ENCODE measurements at regions not wholly inside any gene's neighbourhood (a gene's known extent, or its start where the extent isn't known, plus 50 kb on each side); places are given as distances from the start of the nearest gene placed in this dataset.

DNA sequence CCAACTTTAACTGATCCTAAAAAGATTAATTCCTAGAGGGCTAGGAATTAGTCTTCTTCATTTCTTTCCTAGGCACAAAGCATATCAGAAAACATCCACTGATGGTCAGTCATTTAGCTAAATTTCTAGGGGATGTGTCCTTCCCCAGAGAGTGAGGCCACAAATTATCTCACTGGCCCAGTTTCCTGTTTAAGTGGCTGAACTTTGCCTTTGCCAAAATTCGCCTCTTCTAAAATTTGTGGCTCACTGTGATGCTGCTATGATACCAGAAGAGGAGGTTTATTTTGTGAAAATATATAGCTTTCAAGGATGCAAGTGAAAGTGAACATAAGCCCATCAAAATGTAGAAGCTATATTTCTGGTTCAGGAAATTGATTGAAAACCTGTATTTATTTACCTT lies 98.1 kb upstream of the FER start:
- no peaks in the 10 kb centered on the region for H3K4me1 ChIP-seq (ENCODE audit: control insufficient read depth in 1 of 2, insufficient read depth in 2 of 2, low read length in 2 of 2)
- no peak overlapping the region for H3K27ac ChIP-seq (ENCODE audit: low read depth, low read length)

DNA sequence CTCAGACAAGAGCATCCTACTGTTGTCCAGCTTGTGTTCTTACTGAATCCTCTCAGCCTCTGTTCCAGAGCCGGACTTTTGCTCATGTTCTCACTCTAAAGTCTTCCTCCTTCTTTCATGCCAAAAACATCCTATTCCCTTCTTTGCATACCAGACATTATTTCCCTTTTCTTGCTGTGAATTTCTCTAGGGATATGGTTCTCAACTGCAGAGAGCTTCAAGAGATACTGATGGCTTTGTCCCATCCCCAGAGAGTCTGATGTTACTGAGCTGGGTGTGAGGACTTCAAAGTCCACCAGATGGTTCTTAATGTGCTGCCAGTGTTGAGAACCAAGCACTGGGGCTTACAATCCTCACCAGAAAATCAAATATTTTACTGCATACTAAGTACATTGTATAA lies 98.6 kb upstream of the FER start:
- Histone ChIP-seq H3K27ac (ENCODE audit: low read depth, low read length) (no peak overlapping the region), H3K36me3 (ENCODE audit: control insufficient read depth in 1 of 2, insufficient read depth in 2 of 2, low read length in 2 of 2) (no peaks in the 10 kb centered on the region), H3K9ac (ENCODE audit: low read depth in 1 of 2, low read length in 2 of 2) (no peak overlapping the region), H3K4me3 (ENCODE audit: low read depth in 1 of 2, low read length in 2 of 2) (no peak overlapping the region), H3K27me3 (ENCODE audit: control insufficient read depth in 1 of 2, insufficient read depth in 2 of 2, low read length in 2 of 2) (no peaks in the 10 kb centered on the region), H3K9me3 (ENCODE audit: control insufficient read depth in 1 of 2, low read length in 2 of 2) (peaks cover 0 to 4% of the 10 kb centered on the region in 2 donors), H3K4me1 (ENCODE audit: control insufficient read depth in 1 of 2, insufficient read depth in 2 of 2, low read length in 2 of 2) (no peaks in the 10 kb centered on the region)

More for the DNA sequence above, 98.1 kb upstream of the FER start:
- Histone ChIP-seq H3K9ac (ENCODE audit: low read depth in 1 of 2, low read length in 2 of 2) (no peak overlapping the region), H3K9me3 (ENCODE audit: control insufficient read depth in 1 of 2, low read length in 2 of 2) (peaks cover 0 to 4% of the 10 kb centered on the region in 2 donors), H3K4me3 (ENCODE audit: low read depth in 1 of 2, low read length in 2 of 2) (no peak overlapping the region), H3K27me3 (ENCODE audit: control insufficient read depth in 1 of 2, insufficient read depth in 2 of 2, low read length in 2 of 2) (no peaks in the 10 kb centered on the region), H3K36me3 (ENCODE audit: control insufficient read depth in 1 of 2, insufficient read depth in 2 of 2, low read length in 2 of 2) (no peaks in the 10 kb centered on the region)

DNA sequence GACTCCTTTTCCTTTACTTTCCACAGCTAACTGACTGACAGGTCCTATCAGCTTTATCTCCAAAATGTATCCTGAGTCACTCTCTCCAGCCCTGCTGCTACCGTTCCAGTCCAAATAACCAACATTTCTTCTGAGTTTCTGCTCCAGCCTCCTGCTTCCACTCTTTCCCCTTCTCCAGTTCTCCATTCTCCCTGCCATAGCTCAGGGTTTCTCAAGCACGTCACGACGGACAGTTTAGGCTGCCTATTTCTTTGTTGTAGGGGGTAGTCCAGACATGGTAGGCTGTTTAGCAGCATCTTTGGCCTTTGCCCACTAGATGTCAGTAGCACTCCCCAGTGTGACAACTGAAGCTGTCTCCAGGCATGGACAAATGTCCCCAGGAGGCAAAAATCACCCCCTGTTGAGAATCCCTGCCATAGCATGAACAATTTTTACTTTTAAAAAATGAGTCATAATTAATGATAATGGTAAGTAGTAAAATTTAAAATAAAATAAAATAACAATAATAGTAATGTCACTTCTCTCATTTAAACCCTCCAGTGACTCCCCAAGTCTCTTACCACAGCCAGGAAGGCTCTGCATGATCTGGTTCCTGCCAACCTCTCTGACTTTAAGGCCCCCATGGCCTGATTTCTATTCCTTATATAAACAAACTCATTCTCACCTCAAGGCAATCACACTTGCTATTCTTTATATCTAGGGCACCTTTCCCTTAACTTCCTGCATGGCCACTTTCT lies 105.4 kb upstream of the FER start:
- no peaks in the 10 kb centered on the region for H3K4me1 ChIP-seq (ENCODE audit: control insufficient read depth in 1 of 2, insufficient read depth in 2 of 2, low read length in 2 of 2)
- no peaks in the 10 kb centered on the region for H3K9me3 ChIP-seq (ENCODE audit: control insufficient read depth in 1 of 2, low read length in 2 of 2)
- no peaks in the 10 kb centered on the region for H3K36me3 ChIP-seq (ENCODE audit: control insufficient read depth in 1 of 2, insufficient read depth in 2 of 2, low read length in 2 of 2)
- no peaks in the 10 kb centered on the region for H3K27me3 ChIP-seq (ENCODE audit: control insufficient read depth in 1 of 2, insufficient read depth in 2 of 2, low read length in 2 of 2)
- H3K27ac ChIP-seq (ENCODE audit: low read depth, low read length), result no peak overlapping the region
- H3K4me3 ChIP-seq (ENCODE audit: low read depth in 1 of 2, low read length in 2 of 2), result peak overlapping the region in 1 of 2 donors; percentile 19
- no peak overlapping the region for H3K9ac ChIP-seq (ENCODE audit: low read depth in 1 of 2, low read length in 2 of 2)

DNA sequence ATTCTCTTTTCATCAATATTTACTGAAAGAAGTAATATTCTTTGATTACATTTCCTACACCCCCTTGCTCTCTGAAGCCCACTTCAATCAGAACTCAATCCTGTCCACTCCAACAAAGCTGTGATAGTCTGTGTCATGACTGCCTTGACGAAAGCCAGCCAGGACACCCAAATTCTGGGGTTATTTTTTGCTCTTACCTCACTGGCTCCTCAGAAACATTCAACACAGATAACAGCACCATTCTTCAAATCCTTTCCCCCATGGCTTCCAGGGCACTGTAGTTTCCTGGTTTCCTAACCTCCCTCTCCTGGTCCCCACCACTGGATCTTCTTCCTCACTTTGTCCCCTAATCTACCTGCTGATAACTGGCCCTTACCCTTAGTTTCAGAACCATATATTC lies 106.1 kb upstream of the FER start:
- Histone ChIP-seq H3K27ac (ENCODE audit: low read depth, low read length) (no peak overlapping the region), H3K4me1 (ENCODE audit: control insufficient read depth in 1 of 2, insufficient read depth in 2 of 2, low read length in 2 of 2) (no peaks in the 10 kb centered on the region), H3K4me3 (ENCODE audit: low read depth in 1 of 2, low read length in 2 of 2) (no peak overlapping the region)

DNA sequence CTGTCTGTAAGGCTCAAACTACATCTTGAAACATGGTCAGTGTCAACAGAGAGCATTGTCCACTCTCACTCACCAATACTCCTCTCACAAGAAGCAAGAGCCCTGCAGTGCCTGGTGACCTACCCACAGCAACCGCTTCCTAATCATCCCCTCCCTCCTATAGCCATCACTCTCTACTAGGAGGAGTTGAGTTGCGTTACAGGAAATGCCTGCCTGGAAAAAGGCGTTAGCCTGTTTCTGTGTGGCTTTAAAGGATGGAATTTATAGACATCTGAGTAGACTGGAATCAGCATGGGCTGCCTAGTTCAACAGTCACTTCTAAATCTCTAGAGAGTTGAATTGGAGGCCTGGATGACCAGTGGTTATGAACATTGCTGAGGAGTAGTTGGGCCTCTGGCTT lies 108.3 kb upstream of the FER start:
- no peaks in the 10 kb centered on the region for H3K9me3 ChIP-seq (ENCODE audit: control insufficient read depth in 1 of 2, low read length in 2 of 2)

More for the DNA sequence above, 106.1 kb upstream of the FER start:
- Histone ChIP-seq H3K9ac (ENCODE audit: low read depth in 1 of 2, low read length in 2 of 2) (no peak overlapping the region), H3K27me3 (ENCODE audit: control insufficient read depth in 1 of 2, insufficient read depth in 2 of 2, low read length in 2 of 2) (no peaks in the 10 kb centered on the region), H3K36me3 (ENCODE audit: control insufficient read depth in 1 of 2, insufficient read depth in 2 of 2, low read length in 2 of 2) (no peaks in the 10 kb centered on the region), H3K9me3 (ENCODE audit: control insufficient read depth in 1 of 2, low read length in 2 of 2) (no peaks in the 10 kb centered on the region)

DNA sequence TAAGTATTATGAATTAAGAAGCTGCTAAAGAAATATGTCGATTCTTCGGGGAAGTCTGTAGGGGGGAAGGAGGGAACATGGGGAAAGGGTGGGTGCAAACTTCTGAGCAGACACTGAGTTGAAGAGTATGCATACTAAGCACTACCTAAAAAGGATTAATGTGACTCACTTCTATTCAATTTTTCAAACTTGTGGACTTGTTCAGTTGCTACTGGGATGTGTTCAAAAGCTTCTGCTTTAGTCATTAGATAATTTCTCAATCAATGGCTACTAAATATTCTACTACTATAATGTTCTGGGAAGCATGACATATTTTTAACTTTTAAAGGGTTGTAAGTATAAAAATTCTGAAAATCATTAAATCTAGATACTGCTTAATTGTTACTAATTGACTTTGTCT lies 109.7 kb upstream of the FER start:
- Histone ChIP-seq H3K27ac (ENCODE audit: low read depth, low read length) (no peak overlapping the region), H3K9ac (ENCODE audit: low read depth in 1 of 2, low read length in 2 of 2) (no peak overlapping the region), H3K36me3 (ENCODE audit: control insufficient read depth in 1 of 2, insufficient read depth in 2 of 2, low read length in 2 of 2) (no peaks in the 10 kb centered on the region), H3K4me1 (ENCODE audit: control insufficient read depth in 1 of 2, insufficient read depth in 2 of 2, low read length in 2 of 2) (no peaks in the 10 kb centered on the region), H3K9me3 (ENCODE audit: control insufficient read depth in 1 of 2, low read length in 2 of 2) (no peaks in the 10 kb centered on the region), H3K27me3 (ENCODE audit: control insufficient read depth in 1 of 2, insufficient read depth in 2 of 2, low read length in 2 of 2) (no peaks in the 10 kb centered on the region), H3K4me3 (ENCODE audit: low read depth in 1 of 2, low read length in 2 of 2) (no peak overlapping the region)

More for the DNA sequence above, 108.3 kb upstream of the FER start:
- Histone ChIP-seq H3K27me3 (ENCODE audit: control insufficient read depth in 1 of 2, insufficient read depth in 2 of 2, low read length in 2 of 2) (no peaks in the 10 kb centered on the region), H3K4me3 (ENCODE audit: low read depth in 1 of 2, low read length in 2 of 2) (no peak overlapping the region), H3K4me1 (ENCODE audit: control insufficient read depth in 1 of 2, insufficient read depth in 2 of 2, low read length in 2 of 2) (no peaks in the 10 kb centered on the region), H3K9ac (ENCODE audit: low read depth in 1 of 2, low read length in 2 of 2) (no peak overlapping the region), H3K36me3 (ENCODE audit: control insufficient read depth in 1 of 2, insufficient read depth in 2 of 2, low read length in 2 of 2) (no peaks in the 10 kb centered on the region), H3K27ac (ENCODE audit: low read depth, low read length) (no peak overlapping the region)

DNA sequence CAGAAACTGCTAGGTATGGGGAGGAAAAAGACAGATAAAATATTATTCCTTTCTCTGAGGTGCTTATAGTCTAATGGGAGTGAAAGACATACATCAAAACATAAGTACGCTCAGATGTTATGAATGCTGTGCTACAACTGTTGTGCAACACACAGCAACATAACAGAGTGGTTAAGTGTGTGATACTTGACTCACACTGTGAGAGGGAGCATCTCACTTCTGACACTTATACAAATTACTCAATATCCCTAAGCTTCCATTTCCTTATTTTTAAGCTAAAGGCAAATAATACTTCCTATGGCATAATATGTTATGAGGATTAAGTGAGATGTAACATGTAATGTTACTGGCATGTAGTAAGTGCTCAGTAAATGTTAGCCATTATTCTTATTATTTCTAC lies 110.6 kb upstream of the FER start:
- H3K4me1 ChIP-seq (ENCODE audit: control insufficient read depth in 1 of 2, insufficient read depth in 2 of 2, low read length in 2 of 2), result no peaks in the 10 kb centered on the region
- H3K4me3 ChIP-seq (ENCODE audit: low read depth in 1 of 2, low read length in 2 of 2), result no peak overlapping the region
- no peak overlapping the region for H3K9ac ChIP-seq (ENCODE audit: low read depth in 1 of 2, low read length in 2 of 2)
- no peak overlapping the region for H3K27ac ChIP-seq (ENCODE audit: low read depth, low read length)
- no peaks in the 10 kb centered on the region for H3K27me3 ChIP-seq (ENCODE audit: control insufficient read depth in 1 of 2, insufficient read depth in 2 of 2, low read length in 2 of 2)
- H3K9me3 ChIP-seq (ENCODE audit: control insufficient read depth in 1 of 2, low read length in 2 of 2), result no peaks in the 10 kb centered on the region
- no peaks in the 10 kb centered on the region for H3K36me3 ChIP-seq (ENCODE audit: control insufficient read depth in 1 of 2, insufficient read depth in 2 of 2, low read length in 2 of 2)

DNA sequence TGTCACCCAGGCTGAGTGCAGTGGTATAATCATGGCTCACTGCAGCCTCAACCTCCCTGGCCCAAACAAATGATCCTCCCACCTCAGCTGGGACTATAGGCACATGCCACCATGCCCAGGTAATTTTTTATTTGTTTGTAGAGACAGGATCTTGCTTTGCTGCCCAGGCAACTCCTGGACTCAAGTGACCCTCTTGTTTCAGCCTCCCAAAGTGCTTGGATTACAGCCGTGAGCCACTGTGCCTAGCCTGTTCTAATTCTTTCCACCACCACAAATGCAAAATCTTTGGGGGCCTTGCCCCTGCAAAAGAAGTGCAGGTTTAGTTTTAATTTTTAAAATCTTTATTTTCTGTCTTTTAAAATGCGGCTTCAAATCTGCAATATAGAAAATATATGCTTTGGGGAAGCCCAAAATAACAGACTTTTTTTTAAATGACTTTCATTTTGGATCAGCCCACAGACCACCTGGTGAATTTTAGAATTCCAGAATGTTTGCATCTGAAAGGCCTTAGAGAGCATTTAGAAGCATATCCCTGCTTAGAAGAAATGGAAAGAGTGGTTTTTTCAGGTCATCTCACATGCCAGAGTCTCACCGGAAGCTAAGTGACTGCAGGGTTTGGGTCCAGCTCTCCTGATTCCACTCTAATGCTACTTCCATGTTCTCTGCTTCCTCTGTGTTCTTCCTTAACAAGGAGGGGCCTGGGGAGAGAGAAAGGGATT lies 111.4 kb upstream of the FER start:
- Histone ChIP-seq H3K9ac (ENCODE audit: low read depth in 1 of 2, low read length in 2 of 2) (no peak overlapping the region), H3K4me3 (ENCODE audit: low read depth in 1 of 2, low read length in 2 of 2) (no peak overlapping the region), H3K27ac (ENCODE audit: low read depth, low read length) (no peak overlapping the region), H3K36me3 (ENCODE audit: control insufficient read depth in 1 of 2, insufficient read depth in 2 of 2, low read length in 2 of 2) (no peaks in the 10 kb centered on the region), H3K9me3 (ENCODE audit: control insufficient read depth in 1 of 2, low read length in 2 of 2) (no peaks in the 10 kb centered on the region), H3K27me3 (ENCODE audit: control insufficient read depth in 1 of 2, insufficient read depth in 2 of 2, low read length in 2 of 2) (no peaks in the 10 kb centered on the region), H3K4me1 (ENCODE audit: control insufficient read depth in 1 of 2, insufficient read depth in 2 of 2, low read length in 2 of 2) (no peaks in the 10 kb centered on the region)

DNA sequence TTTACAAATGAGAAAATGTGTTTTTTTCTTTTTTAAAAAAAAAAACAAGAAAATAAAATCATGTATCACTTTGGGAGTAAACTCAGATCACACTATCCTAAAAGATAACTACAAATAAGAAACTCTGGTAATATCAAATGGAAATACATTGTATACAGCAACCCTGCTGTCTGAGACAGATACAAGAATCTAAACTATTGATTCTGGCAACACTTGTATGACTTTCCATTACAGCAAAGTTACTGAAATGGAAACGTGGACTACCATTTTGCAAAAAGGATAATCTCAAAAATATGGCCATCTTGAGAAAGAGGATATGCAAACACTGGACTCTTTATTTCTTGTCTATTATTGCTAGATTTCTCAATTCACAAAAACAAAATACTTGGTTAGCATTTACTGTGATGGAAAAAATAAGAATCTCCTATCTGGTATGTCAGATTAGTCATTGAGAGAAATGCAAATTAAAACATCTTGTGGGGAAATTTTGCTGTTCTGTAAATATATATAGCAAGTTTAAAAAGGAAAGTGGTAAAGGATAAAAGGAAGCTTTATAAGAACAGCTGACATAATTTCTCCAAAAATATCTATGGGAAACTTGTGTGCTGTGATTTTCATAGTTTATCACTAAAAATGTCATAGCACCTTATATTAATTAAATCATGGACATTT lies 112.9 kb upstream of the FER start:
- no peaks in the 10 kb centered on the region for H3K36me3 ChIP-seq (ENCODE audit: control insufficient read depth in 1 of 2, insufficient read depth in 2 of 2, low read length in 2 of 2)
- H3K4me1 ChIP-seq (ENCODE audit: control insufficient read depth in 1 of 2, insufficient read depth in 2 of 2, low read length in 2 of 2), result no peaks in the 10 kb centered on the region
- no peak overlapping the region for H3K9ac ChIP-seq (ENCODE audit: low read depth in 1 of 2, low read length in 2 of 2)
- H3K27ac ChIP-seq (ENCODE audit: low read depth, low read length), result no peak overlapping the region
- H3K4me3 ChIP-seq (ENCODE audit: low read depth in 1 of 2, low read length in 2 of 2), result no peak overlapping the region
- H3K27me3 ChIP-seq (ENCODE audit: control insufficient read depth in 1 of 2, insufficient read depth in 2 of 2, low read length in 2 of 2), result no peaks in the 10 kb centered on the region
- H3K9me3 ChIP-seq (ENCODE audit: control insufficient read depth in 1 of 2, low read length in 2 of 2), result no peaks in the 10 kb centered on the region

DNA sequence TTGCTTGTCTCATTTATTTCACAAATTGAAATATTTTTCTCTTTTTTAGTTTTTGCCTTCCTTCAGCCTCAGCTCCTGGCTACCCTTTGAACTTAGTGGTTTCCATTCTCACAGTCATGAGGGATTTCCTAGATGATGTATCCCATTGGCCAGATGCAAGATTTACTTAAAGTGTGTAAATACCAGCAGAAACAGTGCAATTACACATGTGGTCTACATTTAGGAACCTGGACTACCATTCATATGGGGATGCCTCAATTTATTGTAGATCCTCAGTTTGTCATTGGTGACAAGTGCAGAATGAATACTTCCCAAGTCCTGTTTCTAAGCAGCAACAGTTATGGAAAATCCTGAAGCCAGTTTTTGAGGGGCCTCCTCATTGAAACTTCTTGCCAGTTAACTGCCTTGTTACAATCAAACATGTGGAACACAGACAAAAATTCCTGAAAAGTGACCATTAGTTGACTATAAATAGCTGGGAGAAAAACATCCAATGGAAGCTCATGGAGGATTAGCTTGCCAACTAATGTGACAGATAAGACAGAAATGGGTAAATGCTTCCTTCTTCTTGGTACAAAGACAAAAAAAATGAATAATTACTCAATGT lies 113.6 kb upstream of the FER start:
- Histone ChIP-seq H3K27me3 (ENCODE audit: control insufficient read depth in 1 of 2, insufficient read depth in 2 of 2, low read length in 2 of 2) (no peaks in the 10 kb centered on the region), H3K4me1 (ENCODE audit: control insufficient read depth in 1 of 2, insufficient read depth in 2 of 2, low read length in 2 of 2) (no peaks in the 10 kb centered on the region), H3K4me3 (ENCODE audit: low read depth in 1 of 2, low read length in 2 of 2) (no peak overlapping the region), H3K9ac (ENCODE audit: low read depth in 1 of 2, low read length in 2 of 2) (no peak overlapping the region), H3K27ac (ENCODE audit: low read depth, low read length) (no peak overlapping the region), H3K9me3 (ENCODE audit: control insufficient read depth in 1 of 2, low read length in 2 of 2) (no peaks in the 10 kb centered on the region), H3K36me3 (ENCODE audit: control insufficient read depth in 1 of 2, insufficient read depth in 2 of 2, low read length in 2 of 2) (no peaks in the 10 kb centered on the region)
